ENCODE measurements at regions not wholly inside any gene's neighbourhood (a gene's known extent, or its start where the extent isn't known, plus 50 kb on each side); places are given as distances from the start of the nearest gene placed in this dataset.

- TF ChIP-seq CTCF (IDR thresholded peaks at IDR 0.05) (no peak), POLR2AphosphoS5 (IDR thresholded peaks at IDR 0.05; ENCODE audit: low read depth, low read length) (no peak), SIN3A (IDR thresholded peaks at IDR 0.05; ENCODE audit: borderline replicate concordance, insufficient read depth, low read depth, low read length) (no peak), REST (IDR thresholded peaks at IDR 0.05; ENCODE audit: insufficient read depth in 1 of 2, low read depth in 2 of 2, low read length in 1 of 2) (no peak)
Observed at GRCh38 chr15:23835953-23836352, 148.8 kb upstream of the NDN start.
